Thyroid gland (tissue), 4 donors: ENCODE measurements at regions not wholly inside any gene's neighbourhood (a gene's known extent, or its start where the extent isn't known, plus 50 kb on each side); places are given as distances from the start of the nearest gene placed in this dataset.

ENCODE experiments used
- DNase-seq, 2 donors: peaks; one replicate each; pipeline ENCODE4 v3.0.0-alpha.2; 2019
- H3K27ac ChIP-seq, 3 donors: fragments of 200-600 bp; sonication (generic); 1 replicate in 2 of 3; 2 replicates in 1 of 3; pipeline ENCODE4 v1.5.1; 2016 to 2019; ENCODE audit warnings: mild to moderate bottlenecking in 1 of 3, moderate library complexity in 1 of 3
- H3K27me3 ChIP-seq: fragments of 200-600 bp; sonication (generic); one replicate; pipeline ENCODE4 v1.5.1; 2019
- H3K36me3 ChIP-seq, 2 donors: fragments of 200-600 bp; sonication (generic); one replicate each; pipeline ENCODE4 v1.5.1; 2016 to 2019
- H3K4me1 ChIP-seq, 2 donors: fragments of 200-600 bp; sonication (generic); one replicate each; pipeline ENCODE4 v1.5.1; 2017 to 2019
- H3K4me3 ChIP-seq, 3 donors: fragments of 200-600 bp; sonication (generic); replicated peaks in 1 of 3; 1 replicate in 2 of 3; 2 replicates in 1 of 3; pipeline ENCODE4 v1.5.1; 2016; ENCODE audit warnings: mild to moderate bottlenecking in 1 of 3
- H3K9me3 ChIP-seq: fragments of 200-600 bp; sonication (generic); one replicate; pipeline ENCODE4 v1.5.1; 2017
- POLR2A ChIP-seq, 2 donors: fragments of 450-650 bp; IDR thresholded peaks; one replicate each; pipeline ENCODE4 v1.6.1; 2017; ENCODE audit warnings: antibody characterized with exemption in 2 of 2, mild to moderate bottlenecking in 2 of 2, moderate library complexity in 1 of 2
- WGBS, 2 donors: methylation state at CpG; one replicate each; pipeline ENCODE4 v1.1.5; 2017; 5-methylcytosine and 5-hydroxymethylcytosine counted together
- intact Hi-C: fragments of 100-400 bp; cut with DNase I; formaldehyde crosslinking; loops from one replicate; pipeline ENCODE4 v1.15.1; 2023
- TF ChIP-seq, protein P1 (sequence below), 6 experiments: fragments of 200-600 bp in 3 of 6; fragments of 450-650 bp in 3 of 6; sonication (generic) in 3 of 6; IDR thresholded peaks; one replicate each; pipeline ENCODE4 v1.5.1; 2016 to 2019; ENCODE audit warnings: antibody characterized with exemption in 6 of 6, mild to moderate bottlenecking in 2 of 6, inconsistent platforms in 1 of 6, moderate library complexity in 1 of 6

DNA sequence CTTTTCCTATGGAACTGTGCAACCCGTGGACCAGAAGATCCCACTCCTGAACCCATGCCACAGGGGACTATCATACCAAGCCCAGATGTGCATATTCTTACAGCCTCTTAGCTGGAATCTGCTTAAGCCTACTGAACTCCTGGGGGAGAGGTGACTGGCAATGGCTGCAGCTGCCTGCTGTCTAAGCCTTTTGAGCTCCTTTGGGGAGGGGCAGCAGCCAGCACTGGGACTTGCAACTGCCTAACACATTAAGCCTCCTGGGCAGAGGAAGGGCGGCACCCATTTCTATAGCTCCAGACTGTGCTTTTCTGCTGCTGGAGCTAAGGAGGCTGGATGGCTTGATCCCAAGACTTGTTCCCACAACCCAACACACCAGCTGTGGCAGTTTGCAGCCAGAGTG lies 117.9 kb upstream of the VEGFC start:
- H3K4me1 ChIP-seq: no peaks in the 10 kb centered on the region
- TF ChIP-seq, protein P1, sequence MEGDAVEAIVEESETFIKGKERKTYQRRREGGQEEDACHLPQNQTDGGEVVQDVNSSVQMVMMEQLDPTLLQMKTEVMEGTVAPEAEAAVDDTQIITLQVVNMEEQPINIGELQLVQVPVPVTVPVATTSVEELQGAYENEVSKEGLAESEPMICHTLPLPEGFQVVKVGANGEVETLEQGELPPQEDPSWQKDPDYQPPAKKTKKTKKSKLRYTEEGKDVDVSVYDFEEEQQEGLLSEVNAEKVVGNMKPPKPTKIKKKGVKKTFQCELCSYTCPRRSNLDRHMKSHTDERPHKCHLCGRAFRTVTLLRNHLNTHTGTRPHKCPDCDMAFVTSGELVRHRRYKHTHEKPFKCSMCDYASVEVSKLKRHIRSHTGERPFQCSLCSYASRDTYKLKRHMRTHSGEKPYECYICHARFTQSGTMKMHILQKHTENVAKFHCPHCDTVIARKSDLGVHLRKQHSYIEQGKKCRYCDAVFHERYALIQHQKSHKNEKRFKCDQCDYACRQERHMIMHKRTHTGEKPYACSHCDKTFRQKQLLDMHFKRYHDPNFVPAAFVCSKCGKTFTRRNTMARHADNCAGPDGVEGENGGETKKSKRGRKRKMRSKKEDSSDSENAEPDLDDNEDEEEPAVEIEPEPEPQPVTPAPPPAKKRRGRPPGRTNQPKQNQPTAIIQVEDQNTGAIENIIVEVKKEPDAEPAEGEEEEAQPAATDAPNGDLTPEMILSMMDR (IDR thresholded peaks at IDR 0.05): no peak
- TF ChIP-seq POLR2A (IDR thresholded peaks at IDR 0.05): no peak
- DNase-seq: no peak
- H3K9me3 ChIP-seq: no peaks in the 10 kb centered on the region
- 89 to 100% methylated on average over 2 of the region's 2 CpGs for WGBS, 2 donors
- H3K27me3 ChIP-seq: no peaks in the 10 kb centered on the region
- intact Hi-C loops: no loop called here
- H3K4me3 ChIP-seq: no peak overlapping the region
- no peaks in the 10 kb centered on the region for H3K36me3 ChIP-seq
- H3K27ac ChIP-seq: no peak overlapping the region

DNA sequence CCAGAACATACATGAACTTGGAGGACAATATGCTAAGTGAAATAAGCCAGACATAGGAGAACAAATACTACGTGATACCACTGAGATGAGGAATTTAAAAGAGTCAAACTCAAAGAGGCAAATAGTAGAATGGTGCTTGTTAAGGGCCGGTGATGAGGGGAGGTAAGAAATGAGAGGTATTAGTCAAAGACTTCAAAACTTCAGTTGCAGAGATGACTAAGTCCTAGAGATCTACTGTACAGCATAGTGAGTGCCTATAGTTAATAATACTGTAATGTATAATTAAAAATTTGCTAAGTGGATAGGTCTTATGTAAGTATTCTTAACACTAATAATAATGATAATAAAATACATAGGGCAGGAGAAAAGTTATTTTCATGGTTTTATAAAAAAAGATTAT lies 126.9 kb upstream of the VEGFC start:
- TF ChIP-seq, protein P1 (IDR thresholded peaks at IDR 0.05): no peak
- no peak for TF ChIP-seq POLR2A (IDR thresholded peaks at IDR 0.05)
- H3K4me1 ChIP-seq: no peaks in the 10 kb centered on the region
- no peaks in the 10 kb centered on the region for H3K27me3 ChIP-seq
- H3K27ac ChIP-seq: no peak overlapping the region
- H3K4me3 ChIP-seq: no peak overlapping the region
- WGBS, 2 donors: 90% methylated on average over 2 of the region's 2 CpGs
- intact Hi-C loops: no loop called here
- H3K36me3 ChIP-seq: no peaks in the 10 kb centered on the region
- DNase-seq: no peak
- H3K9me3 ChIP-seq: no peaks in the 10 kb centered on the region

DNA sequence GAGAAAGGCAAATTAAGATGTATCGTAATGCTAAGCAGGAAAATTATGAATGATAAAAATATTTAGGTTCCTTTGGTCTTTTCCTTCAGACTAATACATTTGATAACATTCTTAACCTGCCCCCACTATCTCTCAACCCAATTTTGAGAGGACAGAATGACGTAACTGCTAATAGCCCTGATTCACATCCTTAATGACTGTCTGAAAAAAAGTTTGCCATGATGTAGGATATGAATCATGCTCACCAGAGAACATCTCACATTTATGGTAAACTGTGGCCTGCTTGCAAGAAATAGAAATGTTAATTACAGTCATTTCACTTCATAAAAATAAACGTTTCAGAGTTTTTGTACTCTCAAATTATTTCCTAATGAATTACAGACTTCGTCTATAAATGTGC lies 128.0 kb upstream of the VEGFC start:
- DNase-seq: no peak
- no peak overlapping the region for H3K4me3 ChIP-seq
- no peak overlapping the region for H3K27ac ChIP-seq
- no peaks in the 10 kb centered on the region for H3K4me1 ChIP-seq
- no peaks in the 10 kb centered on the region for H3K9me3 ChIP-seq
- TF ChIP-seq, protein P1 (IDR thresholded peaks at IDR 0.05): no peak
- no peak for TF ChIP-seq POLR2A (IDR thresholded peaks at IDR 0.05)
- WGBS, 2 donors: 59% methylated on average over 4 of the region's 4 CpGs
- intact Hi-C loops: no loop called here
- H3K36me3 ChIP-seq: no peaks in the 10 kb centered on the region
- H3K27me3 ChIP-seq: no peaks in the 10 kb centered on the region

DNA sequence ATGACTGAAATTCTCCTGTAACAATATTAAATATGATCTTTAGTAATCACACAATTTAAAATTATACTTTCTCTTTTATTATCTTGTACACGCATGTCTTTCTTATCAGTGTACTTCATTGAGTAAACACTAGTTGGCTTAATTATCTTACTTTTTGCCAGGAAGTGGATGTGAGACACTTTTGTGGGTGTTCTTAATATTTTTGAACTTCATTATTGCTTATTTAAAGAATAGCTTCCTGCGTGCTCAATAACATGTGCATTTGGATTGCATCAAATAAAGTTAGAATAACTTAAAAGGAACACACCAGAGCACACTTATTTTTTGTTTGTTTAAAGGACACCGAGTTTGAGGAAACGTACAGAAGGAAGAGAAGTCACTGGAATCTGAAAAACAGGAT lies 128.5 kb upstream of the VEGFC start:
- no peaks in the 10 kb centered on the region for H3K27me3 ChIP-seq
- WGBS, 2 donors: 71 to 74% methylated on average over 4 of the region's 4 CpGs
- no peak overlapping the region for H3K27ac ChIP-seq
- no peak overlapping the region for H3K4me3 ChIP-seq
- H3K4me1 ChIP-seq: no peaks in the 10 kb centered on the region
- DNase-seq: no peak
- intact Hi-C loops: no loop called here
- H3K9me3 ChIP-seq: no peaks in the 10 kb centered on the region
- no peaks in the 10 kb centered on the region for H3K36me3 ChIP-seq
- no peak for TF ChIP-seq POLR2A (IDR thresholded peaks at IDR 0.05)
- TF ChIP-seq, protein P1 (IDR thresholded peaks at IDR 0.05): no peak

DNA sequence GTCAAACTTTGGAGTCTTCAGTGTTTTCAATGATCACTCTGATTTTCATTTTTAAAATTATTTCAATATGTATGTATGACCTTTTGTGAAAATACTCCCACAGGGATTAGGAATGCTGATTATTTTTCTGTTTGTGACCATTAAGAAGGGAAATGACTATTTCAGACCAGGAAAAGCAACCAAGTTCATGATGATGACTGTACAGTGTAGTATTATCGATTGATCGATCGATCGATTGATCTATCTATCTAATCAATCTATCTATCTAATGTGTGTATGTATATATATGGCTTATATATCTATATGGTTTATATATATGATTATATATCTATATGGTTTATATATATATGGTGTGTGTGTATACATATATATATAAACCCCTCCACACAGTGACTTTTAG lies 131.5 kb upstream of the VEGFC start:
- Histone ChIP-seq H3K4me3 (no peak overlapping the region), H3K27me3 (no peaks in the 10 kb centered on the region), H3K36me3 (no peaks in the 10 kb centered on the region), H3K9me3 (no peaks in the 10 kb centered on the region), H3K4me1 (no peaks in the 10 kb centered on the region), H3K27ac (no peak overlapping the region)
- intact Hi-C loops: no loop called here
- TF ChIP-seq POLR2A (IDR thresholded peaks at IDR 0.05): no peak
- TF ChIP-seq, protein P1 (IDR thresholded peaks at IDR 0.05): no peak
- no peak for DNase-seq
- 97 to 98% methylated on average over 4 of the region's 4 CpGs for WGBS, 2 donors
